ENCODE measurements at regions not wholly inside any gene's neighbourhood (a gene's known extent, or its start where the extent isn't known, plus 50 kb on each side); places are given as distances from the start of the nearest gene placed in this dataset.

DNA sequence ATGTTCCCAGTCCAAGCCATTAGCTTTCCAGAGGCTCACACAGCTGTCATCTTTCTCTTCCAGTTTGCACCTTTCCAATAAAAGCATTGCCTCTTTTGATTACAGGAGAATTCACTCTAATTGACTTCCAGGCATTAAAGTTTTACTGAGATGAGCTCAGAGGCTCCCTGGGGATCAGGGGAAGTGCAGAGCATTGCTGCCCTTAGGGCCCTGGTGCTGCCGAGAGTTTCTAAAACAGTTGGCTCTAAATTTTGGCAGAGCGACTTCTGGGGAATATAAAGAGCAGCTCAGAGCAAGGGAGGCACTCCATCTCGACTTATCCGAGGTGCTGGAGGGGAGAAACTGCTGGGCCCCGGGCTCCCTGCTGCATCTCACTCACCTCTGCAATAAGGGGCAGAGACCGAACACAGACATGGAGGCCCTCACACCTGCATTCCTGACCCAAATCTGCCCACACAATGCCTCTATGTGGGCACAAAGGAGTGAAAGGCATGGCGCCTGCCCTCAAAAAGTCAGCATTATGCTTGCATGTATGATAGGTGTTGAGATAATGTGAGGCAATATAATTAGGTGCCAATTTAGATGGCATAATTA is 61.7 kb downstream of the SCN11A start:
- ChIA-PET CTCF (interaction anchor here (2.9 kb wide), 1 partner anchor 10 kb away, joined by 13 read pairs; no protein-coding TSS in a partner anchor), POLR2A (no interaction called here)
- TF ChIP-seq, protein P1, sequence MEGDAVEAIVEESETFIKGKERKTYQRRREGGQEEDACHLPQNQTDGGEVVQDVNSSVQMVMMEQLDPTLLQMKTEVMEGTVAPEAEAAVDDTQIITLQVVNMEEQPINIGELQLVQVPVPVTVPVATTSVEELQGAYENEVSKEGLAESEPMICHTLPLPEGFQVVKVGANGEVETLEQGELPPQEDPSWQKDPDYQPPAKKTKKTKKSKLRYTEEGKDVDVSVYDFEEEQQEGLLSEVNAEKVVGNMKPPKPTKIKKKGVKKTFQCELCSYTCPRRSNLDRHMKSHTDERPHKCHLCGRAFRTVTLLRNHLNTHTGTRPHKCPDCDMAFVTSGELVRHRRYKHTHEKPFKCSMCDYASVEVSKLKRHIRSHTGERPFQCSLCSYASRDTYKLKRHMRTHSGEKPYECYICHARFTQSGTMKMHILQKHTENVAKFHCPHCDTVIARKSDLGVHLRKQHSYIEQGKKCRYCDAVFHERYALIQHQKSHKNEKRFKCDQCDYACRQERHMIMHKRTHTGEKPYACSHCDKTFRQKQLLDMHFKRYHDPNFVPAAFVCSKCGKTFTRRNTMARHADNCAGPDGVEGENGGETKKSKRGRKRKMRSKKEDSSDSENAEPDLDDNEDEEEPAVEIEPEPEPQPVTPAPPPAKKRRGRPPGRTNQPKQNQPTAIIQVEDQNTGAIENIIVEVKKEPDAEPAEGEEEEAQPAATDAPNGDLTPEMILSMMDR (IDR thresholded peaks at IDR 0.05; ENCODE audit: control extremely low read depth, extremely low read depth, low read depth, missing control alignments): no peak
- no peak for DNase-seq (ENCODE audit: extremely low spot score)

DNA sequence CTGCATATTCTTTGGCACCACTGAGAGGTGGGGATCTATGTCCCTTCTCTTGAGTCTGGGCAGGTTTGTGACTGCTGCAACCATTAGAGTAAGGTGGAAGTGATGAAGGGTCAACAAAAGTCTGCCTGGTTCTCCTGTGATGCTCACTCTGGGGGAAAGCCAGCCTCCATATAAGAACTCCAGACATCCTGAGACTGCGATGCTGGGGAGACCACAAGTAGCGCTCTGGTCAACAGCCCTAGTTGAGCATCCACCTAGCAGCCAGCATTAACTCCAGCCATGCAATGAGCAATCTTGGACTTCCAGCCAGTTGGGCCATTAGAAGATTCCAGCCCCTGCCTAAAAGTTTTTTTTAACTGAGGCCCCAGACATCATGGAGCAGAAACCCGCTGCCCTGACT is 62.8 kb downstream of the SCN11A start:
- TF ChIP-seq, protein P1 (IDR thresholded peaks at IDR 0.05; ENCODE audit: control extremely low read depth, extremely low read depth, low read depth, missing control alignments): no peak
- ChIA-PET CTCF (interaction anchor here (2.9 kb wide), 1 partner anchor 11 kb away, joined by 13 read pairs; no protein-coding TSS in a partner anchor), POLR2A (no interaction called here)
- DNase-seq (ENCODE audit: extremely low spot score): no peak

DNA sequence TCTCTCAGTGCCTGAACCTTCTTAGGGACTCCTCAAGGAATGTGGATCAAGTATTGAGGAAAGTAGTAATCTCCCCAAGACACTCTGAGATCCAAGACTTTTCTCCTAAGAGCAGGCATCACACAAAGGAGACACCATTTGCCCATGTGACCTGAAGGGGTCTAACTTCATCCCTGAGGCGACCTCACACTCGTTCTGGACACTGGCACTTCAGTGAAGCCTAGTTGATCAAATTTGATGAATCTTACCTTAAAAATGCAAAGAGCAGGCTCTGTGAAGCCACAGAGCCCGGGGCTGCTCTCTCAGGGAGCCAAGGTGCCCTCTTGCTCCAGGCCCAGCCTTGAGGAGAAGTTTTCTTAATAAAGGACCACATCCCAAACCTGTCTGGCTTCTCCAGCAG is 64.3 kb downstream of the SCN11A start:
- no peak for DNase-seq (ENCODE audit: extremely low spot score)
- ChIA-PET CTCF (interaction anchor here (2.9 kb wide), 1 partner anchor 12 kb away, joined by 13 read pairs; no protein-coding TSS in a partner anchor), POLR2A (no interaction called here)
- TF ChIP-seq, protein P1 (IDR thresholded peaks at IDR 0.05; ENCODE audit: control extremely low read depth, extremely low read depth, low read depth, missing control alignments): no peak

DNA sequence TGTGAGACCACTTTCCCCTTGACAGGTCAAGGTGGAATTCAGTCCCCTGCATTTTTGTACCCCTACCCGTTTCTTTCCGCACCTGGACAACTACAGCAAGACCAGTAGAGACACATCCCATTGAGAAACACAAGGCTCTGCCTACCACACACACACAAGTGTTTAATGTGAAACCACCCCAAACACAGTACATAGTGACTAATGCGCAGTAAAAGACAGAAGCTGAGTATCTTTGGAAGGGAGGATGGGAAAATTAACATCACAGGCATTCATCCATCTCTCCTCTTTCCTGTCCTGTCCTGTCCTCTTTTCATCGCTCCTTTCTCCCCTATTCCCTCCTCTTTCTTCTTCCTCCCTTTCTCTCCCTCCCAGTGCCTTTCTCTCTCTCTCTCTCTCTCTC is 64.8 kb downstream of the SCN11A start:
- TF ChIP-seq, protein P1 (IDR thresholded peaks at IDR 0.05; ENCODE audit: control extremely low read depth, extremely low read depth, low read depth, missing control alignments): no peak
- DNase-seq (ENCODE audit: extremely low spot score): no peak
- ChIA-PET POLR2A (no interaction called here), CTCF (interaction anchor here (1.0 kb wide), 1 partner anchor 42 kb away, joined by 3 read pairs; no protein-coding TSS in a partner anchor)

DNA sequence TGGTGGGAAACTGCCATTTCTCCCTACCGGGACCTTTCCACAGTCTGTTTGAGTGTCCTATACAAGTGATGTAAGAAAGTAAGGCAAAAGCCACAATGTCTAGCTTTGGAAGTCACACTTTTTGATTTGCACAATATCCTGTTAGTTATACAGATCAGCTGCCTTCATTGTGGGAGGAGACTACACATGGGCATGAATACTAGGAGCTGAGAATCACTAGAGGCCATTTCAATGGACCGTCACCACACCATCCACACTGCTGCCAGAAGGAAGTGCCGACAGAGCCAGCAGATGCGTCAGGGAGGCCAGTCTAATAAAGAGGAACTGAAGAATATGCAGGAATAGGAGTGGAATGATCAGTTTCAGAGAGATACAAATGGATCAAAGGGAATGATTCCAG is 65.8 kb downstream of the SCN11A start:
- no peak for DNase-seq (ENCODE audit: extremely low spot score)
- ChIA-PET CTCF (interaction anchor here (1.0 to 1.7 kb wide), 5 partner anchors 12 to 43 kb away, joined by 3 to 4 read pairs (median 4); no protein-coding TSS in a partner anchor), POLR2A (no interaction called here)
- TF ChIP-seq, protein P1 (IDR thresholded peaks at IDR 0.05; ENCODE audit: control extremely low read depth, extremely low read depth, low read depth, missing control alignments): no peak

DNA sequence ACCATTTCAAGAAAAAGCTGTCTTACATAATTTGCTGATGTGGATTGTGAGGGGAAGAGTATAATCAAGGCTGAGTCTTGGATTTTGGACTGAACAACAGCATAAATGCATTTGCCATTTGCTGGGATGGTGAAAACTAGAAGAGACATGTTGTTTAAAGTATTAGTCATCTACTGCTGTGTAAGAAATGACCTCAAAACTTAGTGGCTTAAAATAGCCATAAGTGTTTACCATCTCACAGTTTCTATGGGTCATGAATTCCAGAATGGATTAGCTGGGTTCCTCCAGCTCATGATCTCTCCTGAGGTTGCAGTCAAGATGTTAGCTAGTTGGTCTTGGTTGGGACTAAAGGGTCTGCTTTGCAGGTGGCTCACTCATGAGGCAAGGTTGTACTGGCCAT is 66.2 kb downstream of the SCN11A start:
- ChIA-PET CTCF (interaction anchor here (1.0 to 1.7 kb wide), 4 partner anchors 12 to 26 kb away, joined by 3 to 4 read pairs (median 4); no protein-coding TSS in a partner anchor), POLR2A (no interaction called here)
- no peak for DNase-seq (ENCODE audit: extremely low spot score)
- TF ChIP-seq, protein P1 (IDR thresholded peaks at IDR 0.05; ENCODE audit: control extremely low read depth, extremely low read depth, low read depth, missing control alignments): no peak

Measured in GM10248 (cell line).